ENCODE measurements at regions not wholly inside any gene's neighbourhood (a gene's known extent, or its start where the extent isn't known, plus 50 kb on each side); places are given as distances from the start of the nearest gene placed in this dataset.
"Not testable (repeated sequence)": the region's sequence is repeated elsewhere in the genome, so short reads cannot be mapped to it uniquely, and the experiment has no call there.

DNA sequence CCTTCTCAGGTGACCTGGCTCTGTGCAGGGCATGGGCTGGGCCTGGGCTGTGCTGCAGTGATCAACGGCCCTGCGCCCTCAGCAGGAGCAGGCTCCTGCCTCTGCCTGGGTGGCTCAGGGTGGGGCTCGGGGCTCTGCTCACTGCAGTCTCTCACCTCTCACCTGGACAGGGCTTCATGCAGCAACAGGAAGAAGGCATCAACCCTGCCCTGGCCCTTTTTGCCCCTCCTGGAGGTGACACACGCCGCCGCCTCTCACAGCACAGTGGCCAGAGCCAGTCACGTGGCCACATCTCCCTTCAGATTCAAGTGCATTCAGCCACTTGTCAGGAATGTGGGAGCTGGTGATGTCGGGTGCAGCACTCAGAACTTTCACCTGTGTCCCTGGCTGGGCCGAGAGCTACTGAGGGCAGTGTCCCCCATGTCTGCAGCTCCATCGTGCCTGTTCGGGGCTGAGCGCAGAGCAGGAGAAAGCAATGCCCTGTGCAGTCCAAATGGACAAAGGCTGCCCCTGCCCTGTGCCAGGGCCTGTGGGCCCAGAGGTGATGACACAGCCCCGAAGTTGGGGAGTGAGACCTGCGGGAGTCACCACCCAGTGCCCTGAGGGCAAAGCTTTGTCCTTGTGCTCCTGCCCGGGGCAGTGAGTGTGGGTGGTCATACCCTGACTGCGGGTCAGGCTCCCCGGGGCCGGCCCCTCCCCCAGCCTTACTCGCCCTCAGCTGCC is 314.0 kb downstream of the PTPRU start:
- DNase-seq: no peak

DNA sequence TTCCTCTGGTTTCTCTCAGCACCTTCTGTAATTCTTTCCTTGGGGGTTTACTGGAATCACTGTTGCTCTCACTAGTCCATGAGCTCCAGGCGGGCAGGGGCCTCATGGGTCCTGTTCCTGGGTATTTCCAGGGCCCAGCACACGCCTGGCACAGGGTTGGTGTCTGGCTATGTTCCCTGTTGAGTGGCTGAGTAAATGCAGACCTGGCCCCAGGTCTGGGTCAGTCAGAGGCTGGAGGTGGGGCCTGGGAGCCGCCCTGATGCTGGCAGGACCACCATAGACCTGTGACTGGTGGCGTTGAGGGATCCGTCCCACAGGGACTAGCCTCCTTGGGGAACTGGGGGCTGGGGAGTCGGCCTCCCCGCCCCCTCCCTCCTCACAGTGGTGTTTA is 313.4 kb downstream of the PTPRU start:
- DNase-seq: not testable (repeated sequence)

GRCh38 chr1:29549001-29549400 is 312.7 kb downstream of the PTPRU start:
- DNase-seq: no peak

- no peak for DNase-seq
Observed at GRCh38 chr1:29548091-29548490, 311.8 kb downstream of the PTPRU start.

DNA sequence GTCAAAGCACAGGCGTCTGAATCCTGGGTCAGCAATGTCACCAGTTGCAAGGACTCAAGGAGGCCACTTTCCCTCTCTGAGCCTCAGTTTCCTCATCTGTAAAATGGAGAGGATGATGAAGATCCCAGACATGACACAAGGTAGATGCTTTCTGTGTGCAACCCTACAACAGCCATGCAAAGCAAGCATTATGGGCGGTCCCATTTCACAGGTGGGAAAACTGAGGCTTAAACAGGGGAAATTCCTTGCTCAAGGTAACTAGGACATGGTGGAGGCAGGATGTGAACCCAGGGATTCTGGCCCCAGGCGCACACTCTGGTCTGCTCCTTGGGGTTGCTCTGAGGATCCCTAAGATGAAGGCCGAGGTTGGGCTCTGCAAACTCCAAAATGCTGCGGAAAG is 311.0 kb downstream of the PTPRU start:
- DNase-seq: no peak

GRCh38 chr1:29546496-29546895 is 310.2 kb downstream of the PTPRU start:
- no peak for DNase-seq

DNA sequence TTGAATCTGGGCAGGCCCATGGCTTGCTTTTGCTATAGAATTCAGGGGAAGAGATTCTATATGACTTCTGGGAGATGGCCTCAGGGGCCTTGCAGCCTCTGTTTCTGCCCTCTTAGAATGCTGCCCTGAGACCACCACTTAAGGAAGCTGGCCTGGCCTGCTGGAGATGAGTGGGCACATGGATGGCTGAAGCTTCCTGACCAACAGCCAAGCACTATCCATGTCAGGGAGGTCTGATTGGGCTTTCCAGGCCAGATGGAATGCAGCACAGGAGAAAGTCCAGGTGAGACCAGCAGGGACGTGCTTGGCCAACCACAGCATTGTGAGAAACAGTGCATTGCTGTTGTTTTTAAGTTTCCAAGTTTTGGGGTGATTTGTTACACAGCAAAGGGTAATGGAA is 308.1 kb downstream of the PTPRU start:
- no peak for DNase-seq

DNA sequence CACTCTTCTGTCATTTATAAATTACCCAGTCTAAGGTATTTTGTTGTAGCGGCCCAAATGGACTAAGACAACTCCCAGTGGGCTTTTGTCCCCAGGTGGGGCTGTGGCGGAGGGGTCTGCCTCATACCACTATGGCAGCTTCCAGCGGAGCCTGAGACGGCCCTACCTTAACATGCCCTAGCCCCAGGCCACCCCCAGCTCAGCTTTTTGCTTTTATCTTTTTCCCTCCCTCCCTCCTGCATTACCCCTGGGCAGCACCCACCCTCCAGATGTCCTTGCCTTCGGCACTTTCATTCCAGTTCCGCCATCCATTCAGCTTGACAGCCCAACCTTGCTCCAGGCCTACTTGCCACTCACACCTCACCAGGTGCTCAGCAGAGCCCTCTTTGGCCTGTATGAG is 307.3 kb downstream of the PTPRU start:
- DNase-seq: no peak

DNA sequence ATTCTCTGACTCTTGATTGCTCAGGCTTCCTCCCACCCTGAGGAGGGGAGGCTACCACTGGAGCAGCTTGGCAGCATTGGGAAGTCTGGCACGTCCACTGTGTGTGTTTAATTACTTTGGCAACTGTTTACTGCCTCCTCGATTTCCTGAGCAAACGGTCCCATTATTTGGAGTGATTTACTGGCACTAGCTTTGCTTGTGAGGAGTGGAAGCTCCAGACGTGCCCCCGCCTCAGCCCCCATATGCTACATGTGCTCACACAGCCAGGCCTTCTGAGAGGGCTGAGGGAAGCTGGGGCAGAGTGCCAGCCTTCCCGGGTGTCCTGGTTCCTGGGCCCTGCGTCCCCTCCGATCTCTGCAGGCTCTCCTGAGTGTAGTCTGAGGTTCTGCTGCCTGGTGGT is 306.2 kb downstream of the PTPRU start:
- no peak for DNase-seq

DNA sequence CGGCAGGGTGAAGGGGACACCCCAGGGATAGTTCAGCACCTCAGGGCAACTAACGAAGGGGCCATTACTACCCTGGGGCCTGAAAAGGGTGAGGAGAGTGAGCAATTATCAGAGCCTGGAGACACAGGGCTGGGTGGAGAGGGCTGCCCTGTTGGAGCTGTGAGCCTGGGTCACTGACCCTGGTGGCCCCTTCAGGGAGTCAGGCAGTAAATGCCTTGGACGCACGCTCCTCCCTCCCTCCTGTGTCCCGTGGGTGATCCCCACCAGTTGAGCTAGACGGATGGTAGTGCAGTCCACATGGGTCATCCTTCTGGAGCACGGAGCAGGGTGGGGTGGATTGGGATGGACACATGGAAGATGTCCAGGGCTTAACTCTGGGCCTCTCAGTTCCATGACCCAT is 305.3 kb downstream of the PTPRU start:
- no peak for DNase-seq

DNA sequence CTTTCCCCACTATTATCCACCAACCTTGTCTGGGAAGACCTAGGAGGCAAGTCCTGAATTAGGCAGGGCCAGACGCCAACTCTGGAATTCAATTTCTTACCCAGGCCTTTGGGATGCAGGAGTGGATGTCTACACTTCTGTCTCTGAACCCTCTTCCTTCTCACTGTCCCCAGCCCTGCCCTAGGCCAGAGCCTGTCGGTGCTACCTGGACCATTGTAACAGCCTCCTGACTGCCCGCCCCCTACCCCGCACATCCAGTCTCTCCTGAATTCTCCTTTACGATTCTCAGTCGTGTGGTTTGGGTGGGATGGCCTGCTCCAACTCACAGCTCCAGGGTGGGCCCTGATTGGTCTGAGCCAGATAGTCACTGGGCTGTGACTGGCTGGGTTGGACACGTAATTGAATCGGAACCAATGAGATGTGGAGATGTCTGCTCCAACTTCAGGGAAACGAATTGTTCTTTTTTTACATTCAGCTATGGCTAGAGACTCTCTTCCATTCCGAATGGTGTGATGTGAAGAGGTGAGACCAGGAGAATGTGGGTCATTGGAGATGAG is 304.6 kb downstream of the PTPRU start:
- DNase-seq: no peak

- no peak for DNase-seq
Observed at GRCh38 chr1:29539971-29540370, 303.6 kb downstream of the PTPRU start.

DNA sequence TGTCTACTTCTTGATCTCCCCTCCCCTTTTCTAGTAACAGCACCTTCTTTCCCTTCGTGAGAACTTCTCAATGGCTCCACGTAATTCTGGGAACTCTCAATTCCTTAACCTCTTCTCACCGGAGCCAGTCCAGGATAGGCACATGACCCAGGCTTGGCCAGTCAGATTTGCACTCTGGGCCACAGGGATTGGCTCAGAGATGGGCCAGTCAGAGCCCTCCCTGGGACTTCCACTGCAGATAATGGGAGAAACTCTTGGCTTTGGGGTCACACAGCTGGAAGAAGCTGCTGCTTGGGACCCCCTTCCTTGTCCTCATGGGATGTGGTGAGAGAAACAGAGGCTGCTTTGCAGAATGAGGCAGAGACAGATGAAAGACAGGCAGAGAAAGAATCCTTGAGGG is 302.3 kb downstream of the PTPRU start:
- DNase-seq: no peak

- DNase-seq: no peak
Observed at GRCh38 chr1:29532751-29533150, 296.4 kb downstream of the PTPRU start.

GRCh38 chr1:29532285-29532684 is 296.0 kb downstream of the PTPRU start:
- no peak for DNase-seq

DNA sequence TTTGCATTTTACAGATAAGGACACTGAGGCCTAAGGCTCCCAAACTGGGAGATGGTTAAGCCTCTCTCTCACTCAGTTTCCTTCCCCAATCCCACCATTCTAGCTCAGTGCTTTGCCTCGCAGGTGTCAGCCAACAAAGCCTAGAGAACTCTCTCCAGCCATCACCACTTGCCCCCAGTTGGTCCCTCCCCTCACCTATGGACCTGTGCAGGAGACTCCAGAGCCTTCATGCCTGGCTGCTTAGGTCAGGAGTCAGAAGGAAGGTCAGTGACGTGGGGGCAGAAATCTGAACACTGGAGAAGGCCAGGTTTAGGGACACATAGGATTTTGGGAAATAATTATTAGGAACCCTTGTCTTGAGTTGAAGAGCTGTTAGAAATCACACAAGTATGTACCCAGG is 295.3 kb downstream of the PTPRU start:
- no peak for DNase-seq

DNA sequence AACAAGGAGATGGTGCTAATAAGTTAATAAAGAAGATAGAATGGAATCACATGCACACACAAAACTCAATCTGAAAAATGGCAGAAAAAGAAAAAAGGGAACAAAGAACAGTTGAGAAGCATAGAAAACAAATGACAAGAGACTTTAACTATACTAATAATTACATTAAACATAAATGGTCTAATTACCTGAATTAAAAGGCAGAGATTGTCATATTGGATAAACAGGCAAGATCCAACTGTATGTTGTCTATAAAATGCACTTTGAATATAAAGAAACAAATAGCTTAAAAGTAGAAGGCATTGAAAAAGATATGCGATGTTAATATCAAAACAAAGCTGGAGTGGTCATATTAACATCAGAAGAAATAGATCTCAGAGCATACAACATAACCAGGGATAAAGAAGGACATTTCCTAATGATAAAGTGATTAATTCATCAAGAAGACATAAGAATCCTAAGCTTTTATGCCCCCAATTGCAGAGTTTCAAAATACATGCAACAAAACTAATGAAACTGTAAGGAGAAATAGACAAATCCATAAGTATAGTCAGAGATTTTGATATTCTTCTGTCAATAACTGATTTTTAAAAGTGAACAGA is 293.5 kb downstream of the PTPRU start:
- DNase-seq: no peak

- no peak for DNase-seq
Observed at GRCh38 chr1:29527314-29528004, 291.1 kb downstream of the PTPRU start.

DNA sequence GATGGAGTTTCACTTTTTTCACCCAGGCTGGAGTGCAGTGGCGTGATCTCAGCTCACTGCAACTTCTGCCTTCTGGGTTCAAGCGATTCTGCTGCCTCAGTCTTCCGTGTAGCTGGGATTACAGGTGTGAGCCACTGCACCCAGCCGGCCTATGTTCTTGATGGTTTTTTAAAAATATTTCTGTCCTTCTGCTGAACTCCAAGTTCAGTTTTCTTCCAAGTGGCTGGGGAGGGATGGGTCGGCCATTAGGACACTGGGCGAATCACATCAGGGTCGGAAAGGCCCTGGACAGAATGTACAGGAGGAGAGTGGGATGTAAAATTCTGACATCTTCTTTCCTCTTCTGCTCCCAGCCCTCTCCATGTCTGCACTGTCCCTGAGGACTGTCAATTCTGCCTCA is 289.6 kb downstream of the PTPRU start:
- no peak for DNase-seq

DNA sequence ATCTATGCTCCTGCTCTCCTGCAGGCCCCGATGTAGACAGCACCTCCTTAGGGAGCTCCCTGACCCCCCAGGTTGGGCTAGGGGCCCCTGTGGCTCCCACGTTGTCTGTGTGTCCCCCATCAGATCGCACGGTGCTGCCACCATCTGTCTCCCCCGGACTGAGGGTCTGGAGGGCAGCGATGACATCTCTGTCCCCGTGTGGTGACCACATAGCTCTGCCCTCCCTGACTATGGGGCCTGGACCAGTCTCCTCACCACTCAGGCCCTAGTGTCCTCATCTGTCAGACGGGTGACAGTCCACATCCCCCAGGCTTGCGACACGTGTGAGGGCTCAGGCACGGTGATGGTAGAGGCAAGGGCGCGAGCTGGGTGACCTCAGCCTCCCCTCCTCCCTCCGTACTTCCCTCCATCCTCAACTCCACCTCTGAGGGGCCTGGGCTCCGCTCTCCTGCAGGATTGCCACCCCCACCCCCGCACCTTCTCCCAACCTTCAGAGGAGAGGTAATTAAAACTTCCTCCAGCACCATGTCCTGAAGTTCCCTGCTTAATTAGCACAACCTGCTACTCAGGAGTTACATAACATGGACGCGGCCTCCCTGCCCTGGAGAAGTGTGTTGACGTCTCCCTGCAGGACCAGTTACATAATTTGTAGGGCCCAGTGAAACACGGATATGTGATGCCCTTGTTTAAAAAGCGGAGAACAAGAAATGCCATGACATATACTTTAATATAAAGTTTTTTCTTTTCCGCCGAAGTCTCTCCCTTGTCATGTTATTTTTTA is 288.2 kb downstream of the PTPRU start:
- DNase-seq: no peak

- DNase-seq: no peak
Observed at GRCh38 chr1:29523576-29523975, 287.3 kb downstream of the PTPRU start.

DNA sequence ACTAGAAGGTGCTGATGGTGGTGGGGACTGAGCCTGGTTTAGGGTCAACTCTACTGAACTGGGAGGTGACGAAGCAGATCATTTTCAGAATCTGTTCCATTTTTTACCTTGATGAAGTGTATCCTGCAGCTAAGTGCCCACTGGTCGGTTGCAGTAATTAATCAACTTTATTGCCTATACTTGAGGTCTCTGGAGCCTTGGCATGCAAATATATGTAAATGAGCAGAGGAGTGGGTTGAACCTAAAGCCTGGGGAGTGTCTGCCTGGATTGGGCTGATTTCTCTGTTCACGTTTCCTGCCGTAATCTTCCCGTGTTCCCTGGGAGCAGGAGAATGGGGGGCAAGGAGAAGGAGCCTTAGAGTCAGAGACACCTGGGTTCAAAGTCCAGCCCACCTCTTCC is 286.8 kb downstream of the PTPRU start:
- no peak for DNase-seq
